ENCODE measurements at regions not wholly inside any gene's neighbourhood (a gene's known extent, or its start where the extent isn't known, plus 50 kb on each side); places are given as distances from the start of the nearest gene placed in this dataset.
A peak's percentile ranks its signal among the peaks of the same experiment; 100 is the strongest.

- no peak overlapping the region for H3K4me3 ChIP-seq (ENCODE audit: low read length)
- H3K27me3 ChIP-seq (ENCODE audit: control insufficient read depth, insufficient read depth, low read length), result no peaks in the 10 kb centered on the region
- peaks cover 28% of the 10 kb centered on the region for H3K4me1 ChIP-seq (ENCODE audit: control insufficient read depth, low read depth, low read length)
- no peaks in the 10 kb centered on the region for H3K9me3 ChIP-seq (ENCODE audit: control insufficient read depth, low read depth, low read length)
- H3K9ac ChIP-seq (ENCODE audit: low read length), result peak overlapping the region; percentile 4
- no peak overlapping the region for H3K27ac ChIP-seq (ENCODE audit: low read length)
- H3K36me3 ChIP-seq (ENCODE audit: control insufficient read depth, low read depth, low read length), result no peaks in the 10 kb centered on the region
Observed at GRCh38 chr5:164184158-164184557, 678.7 kb downstream of the MAT2B start.

- Histone ChIP-seq H3K4me1 (ENCODE audit: control insufficient read depth, low read depth, low read length) (peaks cover 28% of the 10 kb centered on the region), H3K9me3 (ENCODE audit: control insufficient read depth, low read depth, low read length) (no peaks in the 10 kb centered on the region), H3K9ac (ENCODE audit: low read length) (no peak overlapping the region), H3K27ac (ENCODE audit: low read length) (no peak overlapping the region), H3K36me3 (ENCODE audit: control insufficient read depth, low read depth, low read length) (no peaks in the 10 kb centered on the region), H3K27me3 (ENCODE audit: control insufficient read depth, insufficient read depth, low read length) (no peaks in the 10 kb centered on the region), H3K4me3 (ENCODE audit: low read length) (no peak overlapping the region)
Observed at GRCh38 chr5:164185000-164185399, 679.6 kb downstream of the MAT2B start.

- H3K27ac ChIP-seq (ENCODE audit: low read length), result no peak overlapping the region
- H3K27me3 ChIP-seq (ENCODE audit: control insufficient read depth, insufficient read depth, low read length), result no peaks in the 10 kb centered on the region
- H3K4me1 ChIP-seq (ENCODE audit: control insufficient read depth, low read depth, low read length), result peaks cover 28% of the 10 kb centered on the region
- H3K36me3 ChIP-seq (ENCODE audit: control insufficient read depth, low read depth, low read length), result no peaks in the 10 kb centered on the region
- no peak overlapping the region for H3K9ac ChIP-seq (ENCODE audit: low read length)
- no peaks in the 10 kb centered on the region for H3K9me3 ChIP-seq (ENCODE audit: control insufficient read depth, low read depth, low read length)
- H3K4me3 ChIP-seq (ENCODE audit: low read length), result no peak overlapping the region
Observed at GRCh38 chr5:164186550-164186949, 681.1 kb downstream of the MAT2B start.

GRCh38 chr5:164187785-164188184, 682.4 kb downstream of the MAT2B start:
- H3K4me1 ChIP-seq (ENCODE audit: control insufficient read depth, low read depth, low read length), result peaks cover 28% of the 10 kb centered on the region
- H3K36me3 ChIP-seq (ENCODE audit: control insufficient read depth, low read depth, low read length), result no peaks in the 10 kb centered on the region
- H3K4me3 ChIP-seq (ENCODE audit: low read length), result peak overlapping the region; percentile 22
- H3K27ac ChIP-seq (ENCODE audit: low read length), result no peak overlapping the region
- H3K9me3 ChIP-seq (ENCODE audit: control insufficient read depth, low read depth, low read length), result no peaks in the 10 kb centered on the region
- H3K9ac ChIP-seq (ENCODE audit: low read length), result no peak overlapping the region
- no peaks in the 10 kb centered on the region for H3K27me3 ChIP-seq (ENCODE audit: control insufficient read depth, insufficient read depth, low read length)

- H3K9me3 ChIP-seq (ENCODE audit: control insufficient read depth, low read depth, low read length), result no peaks in the 10 kb centered on the region
- no peak overlapping the region for H3K9ac ChIP-seq (ENCODE audit: low read length)
- peaks cover 23% of the 10 kb centered on the region for H3K4me1 ChIP-seq (ENCODE audit: control insufficient read depth, low read depth, low read length)
- H3K27ac ChIP-seq (ENCODE audit: low read length), result no peak overlapping the region
- H3K27me3 ChIP-seq (ENCODE audit: control insufficient read depth, insufficient read depth, low read length), result no peaks in the 10 kb centered on the region
- H3K36me3 ChIP-seq (ENCODE audit: control insufficient read depth, low read depth, low read length), result no peaks in the 10 kb centered on the region
- H3K4me3 ChIP-seq (ENCODE audit: low read length), result no peak overlapping the region
Observed at GRCh38 chr5:164188733-164189148, 683.3 kb downstream of the MAT2B start.

GRCh38 chr5:164191240-164191639, 685.8 kb downstream of the MAT2B start:
- Histone ChIP-seq H3K9ac (ENCODE audit: low read length) (no peak overlapping the region), H3K9me3 (ENCODE audit: control insufficient read depth, low read depth, low read length) (no peaks in the 10 kb centered on the region), H3K27me3 (ENCODE audit: control insufficient read depth, insufficient read depth, low read length) (no peaks in the 10 kb centered on the region), H3K4me1 (ENCODE audit: control insufficient read depth, low read depth, low read length) (peaks cover 9% of the 10 kb centered on the region), H3K27ac (ENCODE audit: low read length) (no peak overlapping the region), H3K4me3 (ENCODE audit: low read length) (no peak overlapping the region), H3K36me3 (ENCODE audit: control insufficient read depth, low read depth, low read length) (no peaks in the 10 kb centered on the region)

- no peak overlapping the region for H3K4me3 ChIP-seq (ENCODE audit: low read length)
- H3K27ac ChIP-seq (ENCODE audit: low read length), result no peak overlapping the region
- no peak overlapping the region for H3K9ac ChIP-seq (ENCODE audit: low read length)
- no peaks in the 10 kb centered on the region for H3K36me3 ChIP-seq (ENCODE audit: control insufficient read depth, low read depth, low read length)
- H3K9me3 ChIP-seq (ENCODE audit: control insufficient read depth, low read depth, low read length), result no peaks in the 10 kb centered on the region
- peaks cover 4% of the 10 kb centered on the region for H3K4me1 ChIP-seq (ENCODE audit: control insufficient read depth, low read depth, low read length)
- H3K27me3 ChIP-seq (ENCODE audit: control insufficient read depth, insufficient read depth, low read length), result no peaks in the 10 kb centered on the region
Observed at GRCh38 chr5:164202338-164202737, 696.9 kb downstream of the MAT2B start.

GRCh38 chr5:164203581-164204225, 698.3 kb downstream of the MAT2B start:
- no peak overlapping the region for H3K9ac ChIP-seq (ENCODE audit: low read length)
- H3K4me3 ChIP-seq (ENCODE audit: low read length), result no peak overlapping the region

GRCh38 chr5:164204338-164204946, 699.0 kb downstream of the MAT2B start:
- H3K27ac ChIP-seq (ENCODE audit: low read length), result no peak overlapping the region
- H3K4me3 ChIP-seq (ENCODE audit: low read length), result no peak overlapping the region
- no peaks in the 10 kb centered on the region for H3K9me3 ChIP-seq (ENCODE audit: control insufficient read depth, low read depth, low read length)
- H3K4me1 ChIP-seq (ENCODE audit: control insufficient read depth, low read depth, low read length), result peaks cover 4% of the 10 kb centered on the region
- no peaks in the 10 kb centered on the region for H3K36me3 ChIP-seq (ENCODE audit: control insufficient read depth, low read depth, low read length)
- H3K9ac ChIP-seq (ENCODE audit: low read length), result no peak overlapping the region
- H3K27me3 ChIP-seq (ENCODE audit: control insufficient read depth, insufficient read depth, low read length), result no peaks in the 10 kb centered on the region

More at GRCh38 chr5:164203581-164204225, 698.3 kb downstream of the MAT2B start:
- Histone ChIP-seq H3K27me3 (ENCODE audit: control insufficient read depth, insufficient read depth, low read length) (no peaks in the 10 kb centered on the region), H3K36me3 (ENCODE audit: control insufficient read depth, low read depth, low read length) (no peaks in the 10 kb centered on the region), H3K9me3 (ENCODE audit: control insufficient read depth, low read depth, low read length) (no peaks in the 10 kb centered on the region), H3K27ac (ENCODE audit: low read length) (no peak overlapping the region), H3K4me1 (ENCODE audit: control insufficient read depth, low read depth, low read length) (peaks cover 4% of the 10 kb centered on the region)

- no peaks in the 10 kb centered on the region for H3K9me3 ChIP-seq (ENCODE audit: control insufficient read depth, low read depth, low read length)
- no peaks in the 10 kb centered on the region for H3K36me3 ChIP-seq (ENCODE audit: control insufficient read depth, low read depth, low read length)
- H3K4me3 ChIP-seq (ENCODE audit: low read length), result no peak overlapping the region
- no peak overlapping the region for H3K9ac ChIP-seq (ENCODE audit: low read length)
- H3K4me1 ChIP-seq (ENCODE audit: control insufficient read depth, low read depth, low read length), result peaks cover 4% of the 10 kb centered on the region
- H3K27me3 ChIP-seq (ENCODE audit: control insufficient read depth, insufficient read depth, low read length), result no peaks in the 10 kb centered on the region
- H3K27ac ChIP-seq (ENCODE audit: low read length), result no peak overlapping the region
Observed at GRCh38 chr5:164206196-164206595, 700.8 kb downstream of the MAT2B start.

- H3K4me1 ChIP-seq (ENCODE audit: control insufficient read depth, low read depth, low read length), result peaks cover 3% of the 10 kb centered on the region
- H3K27me3 ChIP-seq (ENCODE audit: control insufficient read depth, insufficient read depth, low read length), result no peaks in the 10 kb centered on the region
- H3K36me3 ChIP-seq (ENCODE audit: control insufficient read depth, low read depth, low read length), result no peaks in the 10 kb centered on the region
- no peak overlapping the region for H3K4me3 ChIP-seq (ENCODE audit: low read length)
- H3K27ac ChIP-seq (ENCODE audit: low read length), result no peak overlapping the region
- H3K9ac ChIP-seq (ENCODE audit: low read length), result no peak overlapping the region
- H3K9me3 ChIP-seq (ENCODE audit: control insufficient read depth, low read depth, low read length), result no peaks in the 10 kb centered on the region
Observed at GRCh38 chr5:164207646-164208045, 702.2 kb downstream of the MAT2B start.

GRCh38 chr5:164210491-164210890, 705.1 kb downstream of the MAT2B start:
- Histone ChIP-seq H3K4me3 (ENCODE audit: low read length) (no peak overlapping the region), H3K27ac (ENCODE audit: low read length) (no peak overlapping the region), H3K36me3 (ENCODE audit: control insufficient read depth, low read depth, low read length) (no peaks in the 10 kb centered on the region), H3K27me3 (ENCODE audit: control insufficient read depth, insufficient read depth, low read length) (no peaks in the 10 kb centered on the region), H3K4me1 (ENCODE audit: control insufficient read depth, low read depth, low read length) (no peaks in the 10 kb centered on the region), H3K9ac (ENCODE audit: low read length) (no peak overlapping the region), H3K9me3 (ENCODE audit: control insufficient read depth, low read depth, low read length) (no peaks in the 10 kb centered on the region)
